Endodermal cell (in vitro differentiated cells): ENCODE measurements at regions not wholly inside any gene's neighbourhood (a gene's known extent, or its start where the extent isn't known, plus 50 kb on each side); places are given as distances from the start of the nearest gene placed in this dataset.

Source experiments
- DNase-seq: peaks from one replicate; pipeline ENCODE4 v3.0.0-alpha.2; 2017
- H3K27ac ChIP-seq: 2 replicates; pipeline ENCODE4 v1.5.1; 2013; ENCODE audit warnings: mild to moderate bottlenecking, low read depth, low read length, moderate library complexity
- H3K27me3 ChIP-seq: 2 replicates; pipeline ENCODE4 v1.6.1; 2013; ENCODE audit warnings: mild to moderate bottlenecking, low read length, moderate library complexity; ENCODE audit not compliant: insufficient read depth, control insufficient read depth, poor library complexity, severe bottlenecking
- H3K36me3 ChIP-seq: 2 replicates; pipeline ENCODE4 v1.7.0; 2013; ENCODE audit warnings: mild to moderate bottlenecking, low read length, moderate library complexity; ENCODE audit not compliant: control insufficient read depth, insufficient read depth
- H3K4me1 ChIP-seq: one replicate; pipeline ENCODE4 v1.7.0; 2013; ENCODE audit warnings: low read length; ENCODE audit not compliant: control insufficient read depth, insufficient read depth
- H3K4me3 ChIP-seq: 2 replicates; pipeline ENCODE4 v1.5.1; 2013; ENCODE audit warnings: mild to moderate bottlenecking, low read length, moderate library complexity
- H3K9ac ChIP-seq: 2 replicates; pipeline ENCODE4 v1.6.1; 2013; ENCODE audit warnings: mild to moderate bottlenecking, low read length, moderate library complexity; ENCODE audit not compliant: poor library complexity, severe bottlenecking; ENCODE audit errors: extremely low read depth
- H3K9me3 ChIP-seq: 2 replicates; pipeline ENCODE4 v1.6.1; 2013; ENCODE audit warnings: mild to moderate bottlenecking, low read length, moderate library complexity; ENCODE audit not compliant: control insufficient read depth
- H3K27ac Mint-ChIP-seq: 2 replicates; pipeline ENCODE4 v1.8.0; 2020; ENCODE audit warnings: mixed read lengths
- H3K27me3 Mint-ChIP-seq: 2 replicates; pipeline ENCODE4 v1.8.0; 2021; ENCODE audit warnings: mild to moderate bottlenecking, mixed read lengths; ENCODE audit not compliant: insufficient read depth
- H3K36me3 Mint-ChIP-seq: 2 replicates; pipeline ENCODE4 v1.8.0; 2020; ENCODE audit warnings: low read depth, mixed read lengths
- H3K4me1 Mint-ChIP-seq: 2 replicates; pipeline ENCODE4 v1.8.0; 2020; ENCODE audit warnings: mixed read lengths
- H3K4me3 Mint-ChIP-seq: 2 replicates; pipeline ENCODE4 v1.8.0; 2020; ENCODE audit warnings: mild to moderate bottlenecking, moderate library complexity, mixed read lengths
- H3K9me3 Mint-ChIP-seq: 2 replicates; pipeline ENCODE4 v1.8.0; 2020; ENCODE audit warnings: mild to moderate bottlenecking, mixed read lengths
- WGBS, 2 experiments: methylation state at CpG; one replicate each; pipeline versions ENCODE4 v1.1.5 to v1.1.7; 2013; ENCODE audit warnings: missing lambda C conversion rate in 2 of 2, mixed read lengths in 1 of 2; ENCODE audit not compliant: insufficient coverage in 1 of 2, insufficient read length in 1 of 2; 5-methylcytosine and 5-hydroxymethylcytosine counted together
- TF ChIP-seq, protein P1 (sequence below): fragments of 200-600 bp; sonication (generic); conservative IDR thresholded peaks from 2 replicates; pipeline ENCODE4 v1.5.0; 2021; ENCODE audit warnings: antibody characterized with exemption, mild to moderate bottlenecking

DNA sequence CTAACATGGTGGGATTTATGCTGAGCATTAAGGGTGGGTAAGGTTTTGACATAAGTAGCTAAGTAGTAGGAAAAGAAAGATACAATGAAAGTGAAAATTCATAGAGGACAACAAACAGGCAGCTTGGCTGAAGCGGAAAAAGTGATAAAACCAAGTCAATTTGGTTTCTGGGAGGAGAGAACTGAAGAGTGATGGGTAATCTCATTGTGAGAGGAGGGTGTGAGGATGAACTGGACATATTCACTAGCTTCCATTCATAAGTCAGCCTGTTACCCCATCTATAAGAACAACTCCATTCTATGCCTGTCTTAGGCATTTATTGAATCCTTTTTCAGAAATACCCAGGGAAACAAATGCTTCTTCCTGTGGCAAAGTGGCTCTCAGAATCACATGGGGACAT is 67.1 kb upstream of the BBX start:
- Histone ChIP-seq H3K27me3 (no peaks in the 10 kb centered on the region), H3K9me3 (no peaks in the 10 kb centered on the region), H3K9ac (no peak overlapping the region), H3K4me3 (no peak overlapping the region), H3K36me3 (no peaks in the 10 kb centered on the region), H3K4me1 (no peaks in the 10 kb centered on the region), H3K27ac (no peak overlapping the region)
- H3K27ac Mint-ChIP-seq, result no peak overlapping the region
- H3K4me1 Mint-ChIP-seq, result no peaks in the 10 kb centered on the region
- no peak overlapping the region for H3K4me3 Mint-ChIP-seq
- no peak for DNase-seq
- 67 to 98% methylated on average over 1 of the region's 1 CpG for WGBS, 2 experiments
- H3K9me3 Mint-ChIP-seq, result no peaks in the 10 kb centered on the region
- TF ChIP-seq, protein P1, sequence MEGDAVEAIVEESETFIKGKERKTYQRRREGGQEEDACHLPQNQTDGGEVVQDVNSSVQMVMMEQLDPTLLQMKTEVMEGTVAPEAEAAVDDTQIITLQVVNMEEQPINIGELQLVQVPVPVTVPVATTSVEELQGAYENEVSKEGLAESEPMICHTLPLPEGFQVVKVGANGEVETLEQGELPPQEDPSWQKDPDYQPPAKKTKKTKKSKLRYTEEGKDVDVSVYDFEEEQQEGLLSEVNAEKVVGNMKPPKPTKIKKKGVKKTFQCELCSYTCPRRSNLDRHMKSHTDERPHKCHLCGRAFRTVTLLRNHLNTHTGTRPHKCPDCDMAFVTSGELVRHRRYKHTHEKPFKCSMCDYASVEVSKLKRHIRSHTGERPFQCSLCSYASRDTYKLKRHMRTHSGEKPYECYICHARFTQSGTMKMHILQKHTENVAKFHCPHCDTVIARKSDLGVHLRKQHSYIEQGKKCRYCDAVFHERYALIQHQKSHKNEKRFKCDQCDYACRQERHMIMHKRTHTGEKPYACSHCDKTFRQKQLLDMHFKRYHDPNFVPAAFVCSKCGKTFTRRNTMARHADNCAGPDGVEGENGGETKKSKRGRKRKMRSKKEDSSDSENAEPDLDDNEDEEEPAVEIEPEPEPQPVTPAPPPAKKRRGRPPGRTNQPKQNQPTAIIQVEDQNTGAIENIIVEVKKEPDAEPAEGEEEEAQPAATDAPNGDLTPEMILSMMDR, result no peak
- no peaks in the 10 kb centered on the region for H3K36me3 Mint-ChIP-seq
- no peaks in the 10 kb centered on the region for H3K27me3 Mint-ChIP-seq

DNA sequence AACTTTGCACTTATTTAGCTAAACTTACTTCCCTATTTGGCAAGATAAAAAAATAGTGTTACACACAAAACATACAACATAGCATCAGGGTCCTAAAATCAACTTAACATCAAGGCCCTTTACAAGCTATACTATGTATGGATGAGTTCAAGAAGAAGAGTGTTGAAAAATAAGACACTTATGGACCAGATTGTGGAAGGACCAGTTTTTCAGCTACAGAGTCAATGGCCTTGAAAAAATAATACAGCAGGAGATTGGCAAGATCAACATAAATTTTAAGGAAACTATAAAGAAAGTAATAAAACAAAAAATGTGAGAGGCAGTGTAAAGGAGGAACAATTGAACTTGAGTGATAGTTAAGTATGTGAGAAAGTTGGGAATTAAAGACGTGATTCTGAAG is 66.3 kb upstream of the BBX start:
- no peaks in the 10 kb centered on the region for H3K9me3 ChIP-seq
- H3K27me3 ChIP-seq, result no peaks in the 10 kb centered on the region
- WGBS, 2 experiments, result 90 to 91% methylated on average over 1 of the region's 1 CpG
- H3K9ac ChIP-seq, result no peak overlapping the region
- TF ChIP-seq, protein P1, result no peak
- no peaks in the 10 kb centered on the region for H3K4me1 Mint-ChIP-seq
- no peak overlapping the region for H3K27ac Mint-ChIP-seq
- DNase-seq, result no peak
- no peak overlapping the region for H3K4me3 Mint-ChIP-seq
- no peaks in the 10 kb centered on the region for H3K36me3 ChIP-seq
- no peaks in the 10 kb centered on the region for H3K4me1 ChIP-seq
- H3K27ac ChIP-seq, result no peak overlapping the region
- H3K9me3 Mint-ChIP-seq, result no peaks in the 10 kb centered on the region
- H3K27me3 Mint-ChIP-seq, result no peaks in the 10 kb centered on the region
- H3K36me3 Mint-ChIP-seq, result no peaks in the 10 kb centered on the region
- no peak overlapping the region for H3K4me3 ChIP-seq

DNA sequence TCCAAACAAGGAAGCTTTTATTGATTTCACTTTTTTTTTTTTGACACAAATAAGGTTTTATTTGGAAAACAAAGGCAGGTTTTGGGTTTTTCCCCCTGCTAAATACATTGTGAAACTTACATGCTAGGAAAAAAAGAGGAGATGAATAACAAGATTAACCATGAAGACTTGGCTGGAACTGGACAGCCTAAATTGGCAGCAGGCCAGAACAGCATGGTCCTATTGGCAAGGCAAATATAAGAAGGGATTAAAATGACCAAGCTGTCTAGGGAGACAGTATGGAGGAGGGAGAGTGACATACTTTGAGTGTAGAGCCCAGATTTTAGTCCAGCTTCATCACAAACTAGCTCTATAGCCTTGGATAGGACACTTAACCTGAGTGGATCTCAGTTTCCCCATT is 63.9 kb upstream of the BBX start:
- H3K36me3 Mint-ChIP-seq, result no peaks in the 10 kb centered on the region
- Histone ChIP-seq H3K36me3 (no peaks in the 10 kb centered on the region), H3K4me1 (no peaks in the 10 kb centered on the region), H3K4me3 (no peak overlapping the region), H3K27ac (no peak overlapping the region), H3K9ac (no peak overlapping the region), H3K27me3 (no peaks in the 10 kb centered on the region), H3K9me3 (no peaks in the 10 kb centered on the region)
- no peaks in the 10 kb centered on the region for H3K9me3 Mint-ChIP-seq
- no peak overlapping the region for H3K27ac Mint-ChIP-seq
- H3K27me3 Mint-ChIP-seq, result no peaks in the 10 kb centered on the region
- TF ChIP-seq, protein P1, result no peak
- no peak for DNase-seq
- H3K4me1 Mint-ChIP-seq, result peaks cover under 1% of the 10 kb centered on the region
- H3K4me3 Mint-ChIP-seq, result no peak overlapping the region
